Right atrium auricular region (tissue), 2 donors: ENCODE measurements at regions not wholly inside any gene's neighbourhood (a gene's known extent, or its start where the extent isn't known, plus 50 kb on each side); places are given as distances from the start of the nearest gene placed in this dataset.

Source experiments
- DNase-seq: peaks from one replicate; pipeline ENCODE4 v3.0.0-alpha.2; 2019; ENCODE audit warnings: low spot score
- H3K27ac ChIP-seq, 2 donors: fragments of 200-600 bp; sonication (generic); 1 replicate in 1 of 2; 2 replicates in 1 of 2; pipeline ENCODE4 v1.5.1; 2016 to 2019
- H3K27me3 ChIP-seq, 2 donors: fragments of 200-600 bp; sonication (generic); one replicate each; pipeline versions ENCODE4 v1.5.1 to v1.6.0; 2017 to 2019
- H3K36me3 ChIP-seq: fragments of 200-600 bp; sonication (generic); one replicate; pipeline ENCODE4 v1.5.1; 2016
- H3K4me1 ChIP-seq, 2 donors: fragments of 200-600 bp; sonication (generic); one replicate each; pipeline versions ENCODE4 v1.5.1 to v1.6.0; 2017 to 2019
- H3K4me3 ChIP-seq, 2 donors: fragments of 200-600 bp; sonication (generic); 1 replicate in 1 of 2; 2 replicates in 1 of 2; pipeline ENCODE4 v1.5.1; 2017 to 2019; ENCODE audit warnings: mild to moderate bottlenecking in 1 of 2, moderate library complexity in 1 of 2
- H3K9me3 ChIP-seq, 2 donors: fragments of 200-600 bp; sonication (generic); one replicate each; pipeline ENCODE4 v1.5.1; 2019
- TF ChIP-seq, protein P1 (sequence below), 2 donors: fragments of 200-600 bp; sonication (generic); IDR thresholded peaks; one replicate each; pipeline ENCODE4 v1.5.1; 2019; ENCODE audit warnings: antibody characterized with exemption in 2 of 2

- Histone ChIP-seq H3K36me3 (no peaks in the 10 kb centered on the region), H3K9me3 (no peaks in the 10 kb centered on the region), H3K4me1 (no peaks in the 10 kb centered on the region), H3K4me3 (no peak overlapping the region), H3K27me3 (no peaks in the 10 kb centered on the region), H3K27ac (no peak overlapping the region)
- TF ChIP-seq, protein P1, sequence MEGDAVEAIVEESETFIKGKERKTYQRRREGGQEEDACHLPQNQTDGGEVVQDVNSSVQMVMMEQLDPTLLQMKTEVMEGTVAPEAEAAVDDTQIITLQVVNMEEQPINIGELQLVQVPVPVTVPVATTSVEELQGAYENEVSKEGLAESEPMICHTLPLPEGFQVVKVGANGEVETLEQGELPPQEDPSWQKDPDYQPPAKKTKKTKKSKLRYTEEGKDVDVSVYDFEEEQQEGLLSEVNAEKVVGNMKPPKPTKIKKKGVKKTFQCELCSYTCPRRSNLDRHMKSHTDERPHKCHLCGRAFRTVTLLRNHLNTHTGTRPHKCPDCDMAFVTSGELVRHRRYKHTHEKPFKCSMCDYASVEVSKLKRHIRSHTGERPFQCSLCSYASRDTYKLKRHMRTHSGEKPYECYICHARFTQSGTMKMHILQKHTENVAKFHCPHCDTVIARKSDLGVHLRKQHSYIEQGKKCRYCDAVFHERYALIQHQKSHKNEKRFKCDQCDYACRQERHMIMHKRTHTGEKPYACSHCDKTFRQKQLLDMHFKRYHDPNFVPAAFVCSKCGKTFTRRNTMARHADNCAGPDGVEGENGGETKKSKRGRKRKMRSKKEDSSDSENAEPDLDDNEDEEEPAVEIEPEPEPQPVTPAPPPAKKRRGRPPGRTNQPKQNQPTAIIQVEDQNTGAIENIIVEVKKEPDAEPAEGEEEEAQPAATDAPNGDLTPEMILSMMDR (IDR thresholded peaks at IDR 0.05) = no peak
- no peak for DNase-seq
Observed at GRCh38 chr3:190208196-190208595, 87.5 kb upstream of the P3H2 start.

- Histone ChIP-seq H3K27ac (no peak overlapping the region), H3K4me3 (no peak overlapping the region), H3K4me1 (no peaks in the 10 kb centered on the region), H3K9me3 (no peaks in the 10 kb centered on the region), H3K36me3 (no peaks in the 10 kb centered on the region), H3K27me3 (no peaks in the 10 kb centered on the region)
- TF ChIP-seq, protein P1 (IDR thresholded peaks at IDR 0.05) = no peak
- no peak for DNase-seq
Observed at GRCh38 chr3:190205739-190206138, 85.0 kb upstream of the P3H2 start.

- TF ChIP-seq, protein P1 (IDR thresholded peaks at IDR 0.05) = no peak
- Histone ChIP-seq H3K27ac (no peak overlapping the region), H3K9me3 (no peaks in the 10 kb centered on the region), H3K36me3 (no peaks in the 10 kb centered on the region), H3K27me3 (no peaks in the 10 kb centered on the region), H3K4me3 (no peak overlapping the region), H3K4me1 (no peaks in the 10 kb centered on the region)
- no peak for DNase-seq
Observed at GRCh38 chr3:190204200-190204599, 83.5 kb upstream of the P3H2 start.

GRCh38 chr3:190197346-190197763, 76.7 kb upstream of the P3H2 start:
- TF ChIP-seq, protein P1 (IDR thresholded peaks at IDR 0.05) = no peak
- DNase-seq = no peak
- no peak overlapping the region for H3K4me3 ChIP-seq

DNA sequence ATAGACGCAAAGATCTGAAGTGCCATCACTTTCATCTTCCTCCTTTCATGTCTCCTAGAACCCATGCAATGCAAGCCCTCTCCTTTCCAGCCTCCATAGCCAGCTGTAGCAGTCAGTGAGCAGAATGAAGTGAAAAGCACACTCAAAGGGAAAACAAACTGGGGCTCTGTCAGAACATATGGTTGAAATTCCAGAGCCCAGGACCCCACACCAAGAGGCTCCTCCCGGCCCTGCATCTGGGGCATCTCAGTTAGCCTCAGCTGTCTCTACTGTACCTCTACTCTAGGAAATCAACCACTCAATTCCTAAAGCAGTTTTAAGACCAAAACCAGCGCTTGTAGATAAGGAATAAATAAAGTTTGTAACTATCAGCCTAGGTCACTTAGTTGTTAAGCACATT, 73.8 kb upstream of the P3H2 start:
- Histone ChIP-seq H3K36me3 (no peaks in the 10 kb centered on the region), H3K27me3 (no peaks in the 10 kb centered on the region), H3K9me3 (no peaks in the 10 kb centered on the region), H3K4me1 (no peaks in the 10 kb centered on the region), H3K4me3 (no peak overlapping the region), H3K27ac (no peak overlapping the region)
- TF ChIP-seq, protein P1 (IDR thresholded peaks at IDR 0.05) = no peak
- no peak for DNase-seq

More at GRCh38 chr3:190197346-190197763, 76.7 kb upstream of the P3H2 start:
- Histone ChIP-seq H3K9me3 (no peaks in the 10 kb centered on the region), H3K36me3 (no peaks in the 10 kb centered on the region), H3K4me1 (no peaks in the 10 kb centered on the region), H3K27ac (no peak overlapping the region), H3K27me3 (no peaks in the 10 kb centered on the region)

DNA sequence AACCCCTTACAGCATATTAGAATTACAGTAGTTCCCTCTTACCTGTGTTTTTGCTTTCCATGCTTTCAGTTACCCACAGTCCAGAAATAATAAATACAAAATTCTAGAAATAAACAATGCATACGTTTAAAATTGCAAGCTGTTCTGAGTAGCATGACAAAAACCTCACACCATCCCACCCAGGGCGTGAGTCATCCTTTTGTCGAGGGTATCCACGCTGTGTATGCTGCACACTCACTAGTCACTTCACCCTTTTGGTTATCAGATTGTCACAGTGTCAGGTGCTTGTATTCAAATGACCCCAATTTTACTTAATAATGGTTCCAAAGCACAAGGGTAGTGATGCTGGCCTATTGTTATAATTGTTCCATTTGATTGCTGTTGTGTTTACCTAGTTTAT, 72.5 kb upstream of the P3H2 start:
- TF ChIP-seq, protein P1 (IDR thresholded peaks at IDR 0.05) = no peak
- no peaks in the 10 kb centered on the region for H3K27me3 ChIP-seq
- no peak overlapping the region for H3K27ac ChIP-seq
- no peaks in the 10 kb centered on the region for H3K4me1 ChIP-seq
- no peak overlapping the region for H3K4me3 ChIP-seq
- no peaks in the 10 kb centered on the region for H3K9me3 ChIP-seq
- no peak for DNase-seq
- H3K36me3 ChIP-seq = no peaks in the 10 kb centered on the region
